HG03060 (cell line): ENCODE measurements at regions not wholly inside any gene's neighbourhood (a gene's known extent, or its start where the extent isn't known, plus 50 kb on each side); places are given as distances from the start of the nearest gene placed in this dataset.
A peak's percentile ranks its signal among the peaks of the same experiment; 100 is the strongest.
"Not testable (repeated sequence)": the region's sequence is repeated elsewhere in the genome, so short reads cannot be mapped to it uniquely, and the experiment has no call there.

Source experiments
- ATAC-seq: cut with Tn5 transposase; IDR thresholded peaks from one replicate; pipeline ENCODE4 v1.9.1; 2021; ENCODE audit warnings: low read depth, moderate number of reproducible peaks; ENCODE audit not compliant: unreplicated experiment

DNA sequence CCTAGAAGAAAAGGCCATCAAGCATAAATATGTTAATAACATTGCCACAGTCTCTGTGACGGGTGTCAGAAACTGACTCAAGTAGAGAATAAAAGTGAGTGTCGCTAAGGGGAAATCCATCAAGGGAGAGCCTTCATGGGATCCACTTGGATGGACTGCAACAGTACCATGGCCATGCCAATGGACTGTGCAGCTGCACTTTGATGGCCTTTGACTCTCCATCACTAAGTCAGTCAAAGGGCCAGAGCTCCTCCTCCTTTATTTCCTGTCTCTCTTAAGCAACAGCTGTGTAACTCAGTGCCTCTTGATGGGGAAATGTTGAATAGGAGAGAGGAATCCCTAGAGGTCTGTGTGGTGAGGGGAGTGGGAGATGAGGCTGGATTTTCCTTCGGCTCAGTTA, 335.2 kb downstream of the BMP4 start:
- no peak for ATAC-seq

- ATAC-seq: no peak
Measured at GRCh38 chr14:53620890-53621289, 335.7 kb downstream of the BMP4 start.

DNA sequence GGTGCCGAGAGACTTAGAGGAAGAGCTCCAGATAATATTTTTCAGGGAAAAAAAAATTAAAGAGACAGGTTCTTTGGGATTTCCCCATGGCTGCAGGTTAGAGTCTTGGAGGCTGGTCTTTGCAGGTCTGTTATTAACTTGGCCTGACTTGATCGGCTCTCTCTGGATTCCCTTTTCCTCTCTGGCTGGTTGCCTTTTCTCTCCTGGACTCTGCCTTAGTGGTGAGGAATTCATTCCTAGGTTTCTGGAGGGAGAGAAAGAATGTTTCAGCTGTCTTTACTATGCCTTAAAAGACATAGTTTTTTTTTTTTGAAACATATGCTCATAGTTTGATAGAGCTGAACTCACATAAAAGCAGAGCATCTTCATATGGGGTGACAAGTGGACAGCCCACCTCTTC, 336.3 kb downstream of the BMP4 start:
- ATAC-seq: no peak

- ATAC-seq: no peak
Measured at GRCh38 chr14:53619691-53620231, 336.9 kb downstream of the BMP4 start.

GRCh38 chr14:53616536-53616935, 340.1 kb downstream of the BMP4 start:
- not testable (repeated sequence) for ATAC-seq

DNA sequence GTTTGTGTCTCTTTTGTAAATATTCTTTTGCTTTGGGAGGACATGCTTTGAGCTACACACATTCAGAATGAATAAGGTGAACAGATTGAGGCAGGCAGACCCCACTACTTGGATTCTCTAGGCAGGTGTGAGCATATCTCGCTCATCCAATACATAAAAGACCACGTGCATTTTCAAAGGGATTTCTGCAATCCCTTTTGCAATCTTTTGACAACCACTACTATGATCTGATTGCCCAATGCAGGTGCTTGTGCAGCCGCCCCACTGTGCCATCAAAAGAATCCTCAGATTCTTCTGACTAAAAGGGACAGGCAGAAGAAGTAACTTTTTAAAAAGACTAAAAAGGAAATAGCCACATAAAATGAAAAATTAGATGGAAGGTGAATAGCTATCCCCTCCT, 341.4 kb downstream of the BMP4 start:
- no peak for ATAC-seq

- peak; percentile 94 for ATAC-seq
Measured at GRCh38 chr14:53613404-53614253, 343.0 kb downstream of the BMP4 start.

- no peak for ATAC-seq
Measured at GRCh38 chr14:53610947-53611346, 345.7 kb downstream of the BMP4 start.

DNA sequence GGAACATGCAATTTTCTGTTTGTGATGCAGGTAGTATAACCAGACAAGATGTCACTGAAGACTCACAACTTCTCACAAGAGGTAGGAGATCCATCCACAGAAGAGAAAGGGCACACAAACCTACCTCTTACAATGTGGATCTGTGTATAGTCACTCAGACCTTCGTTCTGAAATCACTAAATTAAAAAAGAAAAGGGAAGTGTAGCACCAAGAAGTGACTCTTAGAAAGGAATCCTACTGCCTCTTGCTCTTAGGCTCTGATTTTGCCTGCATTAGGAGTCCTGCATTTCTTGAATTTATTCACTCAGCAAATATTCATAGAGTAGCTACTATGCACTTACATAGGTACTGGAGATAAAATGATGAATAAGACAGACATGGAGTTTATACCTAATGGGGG, 347.6 kb downstream of the BMP4 start:
- no peak for ATAC-seq

GRCh38 chr14:53608369-53608768, 348.3 kb downstream of the BMP4 start:
- peak; percentile 35 for ATAC-seq

GRCh38 chr14:53606203-53606602, 350.4 kb downstream of the BMP4 start:
- ATAC-seq: no peak

- ATAC-seq: no peak
Measured at GRCh38 chr14:53605562-53605961, 351.1 kb downstream of the BMP4 start.

GRCh38 chr14:53603994-53604393, 352.6 kb downstream of the BMP4 start:
- ATAC-seq: no peak

DNA sequence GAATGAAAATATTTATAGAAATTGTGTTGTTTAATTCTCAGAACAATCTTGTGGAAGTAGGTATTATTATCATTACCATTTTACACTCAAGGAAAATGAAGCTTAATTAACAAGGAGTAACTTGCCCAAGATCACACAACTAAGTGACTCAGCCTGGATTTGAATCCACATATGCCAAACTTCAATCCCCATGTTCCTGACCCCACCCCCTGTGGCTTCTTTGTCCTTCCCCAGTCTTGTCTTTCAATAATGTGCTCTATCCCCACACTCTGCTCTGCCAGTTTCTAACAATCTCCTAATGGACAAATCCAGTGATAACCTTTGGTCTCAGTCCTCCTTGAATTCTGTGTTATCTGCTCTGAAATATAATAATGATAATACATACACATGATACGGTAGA, 355.2 kb downstream of the BMP4 start:
- ATAC-seq: no peak

DNA sequence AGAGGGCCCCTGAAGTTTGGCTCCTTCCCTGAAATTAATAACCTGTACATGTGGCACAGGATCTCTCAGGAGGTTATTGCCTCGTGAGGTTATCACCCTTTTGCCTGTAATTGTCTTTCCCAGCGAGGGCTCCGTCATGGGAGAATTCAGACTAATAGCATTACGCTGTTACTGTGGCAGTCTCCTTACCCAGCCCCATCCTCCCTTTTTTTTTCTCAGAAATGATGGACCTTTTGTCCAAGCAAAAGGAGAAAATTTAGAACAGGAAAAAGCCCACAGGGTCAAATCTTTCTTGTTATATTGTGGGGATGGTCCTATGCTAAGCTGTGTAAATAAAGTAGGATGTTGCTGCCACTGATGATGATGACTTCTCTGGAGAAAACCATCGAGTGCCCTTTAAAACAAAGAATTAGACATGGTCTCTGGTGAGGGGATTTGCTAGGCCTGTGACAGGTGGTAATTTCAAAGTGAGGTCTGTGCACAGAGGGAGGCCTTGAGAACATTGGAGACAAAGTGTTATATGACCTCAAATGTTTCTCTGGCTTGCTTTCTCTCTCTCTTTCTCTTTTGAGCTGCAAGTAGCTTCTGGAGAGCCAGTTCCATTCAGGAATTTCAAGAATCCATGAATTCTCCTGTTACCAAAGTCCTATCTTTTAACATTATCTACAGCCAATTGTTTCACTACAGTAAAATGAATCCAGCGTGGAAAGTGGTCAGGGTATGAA, 357.2 kb downstream of the BMP4 start:
- ATAC-seq: no peak

GRCh38 chr14:53596853-53597525, 359.6 kb downstream of the BMP4 start:
- ATAC-seq: no peak

GRCh38 chr14:53591816-53592215, 364.8 kb downstream of the BMP4 start:
- ATAC-seq: no peak

GRCh38 chr14:53581504-53581903, 375.1 kb downstream of the BMP4 start:
- ATAC-seq: no peak

DNA sequence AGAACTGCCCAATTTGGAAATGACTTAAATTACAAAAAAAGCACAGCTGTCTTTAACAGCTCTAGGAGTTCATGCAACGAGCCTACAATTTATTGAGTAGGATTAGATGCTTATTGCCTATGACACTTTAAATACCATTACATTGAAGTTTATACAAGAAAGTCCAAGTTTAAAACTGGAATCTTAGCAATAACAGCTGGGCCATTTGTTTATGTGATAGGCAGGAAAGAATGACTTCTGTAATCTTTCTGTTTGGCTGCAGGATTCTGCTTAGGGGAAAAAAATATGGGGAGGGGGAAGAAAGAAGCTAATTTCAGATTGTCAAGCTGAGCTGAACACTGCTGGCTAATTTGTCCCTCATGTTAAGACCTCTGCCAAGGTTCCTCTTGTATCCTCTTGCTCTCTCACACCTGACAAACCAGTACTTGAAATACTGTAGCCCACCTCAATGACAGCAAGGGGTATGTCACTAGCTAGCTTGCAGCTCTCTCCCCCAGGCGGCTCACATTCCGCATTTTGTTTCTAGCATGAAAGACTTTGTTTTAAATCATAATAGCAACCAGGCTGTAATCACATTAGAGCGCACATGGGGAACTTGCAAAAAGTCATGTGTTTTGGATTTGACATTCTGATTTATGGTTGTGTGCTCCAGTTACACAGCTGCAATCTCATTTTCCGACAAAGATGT, 384.8 kb downstream of the BMP4 start:
- ATAC-seq: no peak
